ENCODE measurements at regions not wholly inside any gene's neighbourhood (a gene's known extent, or its start where the extent isn't known, plus 50 kb on each side); places are given as distances from the start of the nearest gene placed in this dataset.

GRCh38 chr2:105588581-105588980 lies 156.1 kb upstream of the NCK2 start:
- Histone ChIP-seq H3K79me2 (no peaks in the 10 kb centered on the region), H2AFZ (no peak overlapping the region), H3K4me3 (ENCODE audit: low read depth, low read length) (no peak overlapping the region), H3K27ac (no peak overlapping the region), H3K36me3 (ENCODE audit: control insufficient read depth, insufficient read depth, low read length) (no peaks in the 10 kb centered on the region), H3K4me1 (peaks cover 35% of the 10 kb centered on the region), H3K9me3 (ENCODE audit: control insufficient read depth, low read length) (no peaks in the 10 kb centered on the region), H3K9ac (no peak overlapping the region), H3K4me2 (ENCODE audit: low read length) (no peak overlapping the region), H3K27me3 (ENCODE audit: control insufficient read depth, insufficient read depth, low read length) (no peaks in the 10 kb centered on the region)
- TF ChIP-seq, protein P1, sequence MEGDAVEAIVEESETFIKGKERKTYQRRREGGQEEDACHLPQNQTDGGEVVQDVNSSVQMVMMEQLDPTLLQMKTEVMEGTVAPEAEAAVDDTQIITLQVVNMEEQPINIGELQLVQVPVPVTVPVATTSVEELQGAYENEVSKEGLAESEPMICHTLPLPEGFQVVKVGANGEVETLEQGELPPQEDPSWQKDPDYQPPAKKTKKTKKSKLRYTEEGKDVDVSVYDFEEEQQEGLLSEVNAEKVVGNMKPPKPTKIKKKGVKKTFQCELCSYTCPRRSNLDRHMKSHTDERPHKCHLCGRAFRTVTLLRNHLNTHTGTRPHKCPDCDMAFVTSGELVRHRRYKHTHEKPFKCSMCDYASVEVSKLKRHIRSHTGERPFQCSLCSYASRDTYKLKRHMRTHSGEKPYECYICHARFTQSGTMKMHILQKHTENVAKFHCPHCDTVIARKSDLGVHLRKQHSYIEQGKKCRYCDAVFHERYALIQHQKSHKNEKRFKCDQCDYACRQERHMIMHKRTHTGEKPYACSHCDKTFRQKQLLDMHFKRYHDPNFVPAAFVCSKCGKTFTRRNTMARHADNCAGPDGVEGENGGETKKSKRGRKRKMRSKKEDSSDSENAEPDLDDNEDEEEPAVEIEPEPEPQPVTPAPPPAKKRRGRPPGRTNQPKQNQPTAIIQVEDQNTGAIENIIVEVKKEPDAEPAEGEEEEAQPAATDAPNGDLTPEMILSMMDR (IDR thresholded peaks at IDR 0.05): no peak

- H3K27me3 ChIP-seq (ENCODE audit: control insufficient read depth, insufficient read depth, low read length): no peaks in the 10 kb centered on the region
- no peak overlapping the region for H2AFZ ChIP-seq
- H3K4me2 ChIP-seq (ENCODE audit: low read length): no peak overlapping the region
- H3K36me3 ChIP-seq (ENCODE audit: control insufficient read depth, insufficient read depth, low read length): no peaks in the 10 kb centered on the region
- peaks cover 37% of the 10 kb centered on the region for H3K4me1 ChIP-seq
- no peaks in the 10 kb centered on the region for H3K9me3 ChIP-seq (ENCODE audit: control insufficient read depth, low read length)
- H3K27ac ChIP-seq: no peak overlapping the region
- no peak overlapping the region for H3K4me3 ChIP-seq (ENCODE audit: low read depth, low read length)
- TF ChIP-seq, protein P1 (IDR thresholded peaks at IDR 0.05): no peak
- H3K79me2 ChIP-seq: no peaks in the 10 kb centered on the region
- no peak overlapping the region for H3K9ac ChIP-seq
These were observed 157.1 kb upstream of the NCK2 start for GRCh38 chr2:105587637-105588036.

- TF ChIP-seq, protein P1 (IDR thresholded peaks at IDR 0.05): no peak
- Histone ChIP-seq H3K27ac (no peak overlapping the region), H3K9me3 (ENCODE audit: control insufficient read depth, low read length) (no peaks in the 10 kb centered on the region), H3K36me3 (ENCODE audit: control insufficient read depth, insufficient read depth, low read length) (no peaks in the 10 kb centered on the region), H3K9ac (no peak overlapping the region), H2AFZ (peak overlapping the region; percentile 45), H3K79me2 (no peaks in the 10 kb centered on the region), H3K27me3 (ENCODE audit: control insufficient read depth, insufficient read depth, low read length) (no peaks in the 10 kb centered on the region), H3K4me3 (ENCODE audit: low read depth, low read length) (no peak overlapping the region), H3K4me1 (peaks cover 26% of the 10 kb centered on the region), H3K4me2 (ENCODE audit: low read length) (no peak overlapping the region)
These were observed 160.2 kb upstream of the NCK2 start for GRCh38 chr2:105584435-105585010.

DNA sequence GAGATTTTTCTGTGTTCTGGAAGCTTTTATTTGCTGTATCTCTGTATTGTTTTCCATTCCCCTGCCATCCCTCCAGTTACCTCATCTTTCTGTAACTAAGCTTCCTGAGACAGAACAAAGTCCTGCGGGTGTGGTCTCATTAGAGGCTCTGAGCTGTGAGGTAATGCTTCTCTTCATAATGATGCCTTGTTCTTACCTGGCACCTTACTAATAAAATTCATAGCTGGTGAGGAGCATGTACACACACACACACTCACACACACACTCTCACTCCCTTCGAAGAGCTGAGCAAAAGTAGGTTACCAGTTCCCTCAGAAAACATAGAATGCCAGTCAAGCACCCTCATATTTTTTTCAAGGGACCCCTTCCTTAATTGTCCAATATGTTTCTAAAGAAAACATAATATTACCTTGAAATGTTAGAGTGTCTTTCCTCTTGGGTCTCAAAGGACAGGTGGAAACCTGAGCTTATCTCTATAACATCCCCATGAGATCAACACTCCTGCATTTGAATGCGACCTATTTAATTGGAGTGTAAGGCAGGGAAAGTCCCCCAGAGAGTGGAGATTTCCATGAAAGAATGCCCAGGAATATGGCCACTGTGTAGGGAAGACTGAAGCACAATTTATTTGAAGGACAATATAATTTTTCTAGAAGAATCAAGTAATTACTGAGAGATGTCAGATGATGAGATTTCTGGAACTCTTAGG lies 161.6 kb upstream of the NCK2 start:
- H3K79me2 ChIP-seq: no peaks in the 10 kb centered on the region

More for the DNA sequence above, 161.6 kb upstream of the NCK2 start:
- H3K4me3 ChIP-seq (ENCODE audit: low read depth, low read length): no peak overlapping the region
- no peaks in the 10 kb centered on the region for H3K27me3 ChIP-seq (ENCODE audit: control insufficient read depth, insufficient read depth, low read length)
- H3K9ac ChIP-seq: no peak overlapping the region
- H3K27ac ChIP-seq: peak overlapping the region; percentile 68
- no peak overlapping the region for H3K4me2 ChIP-seq (ENCODE audit: low read length)
- H3K36me3 ChIP-seq (ENCODE audit: control insufficient read depth, insufficient read depth, low read length): no peaks in the 10 kb centered on the region
- TF ChIP-seq, protein P1 (IDR thresholded peaks at IDR 0.05): no peak
- peak overlapping the region; percentile 45 for H2AFZ ChIP-seq
- H3K4me1 ChIP-seq: peaks cover 26% of the 10 kb centered on the region
- no peaks in the 10 kb centered on the region for H3K9me3 ChIP-seq (ENCODE audit: control insufficient read depth, low read length)
